Right lung (tissue), 2 donors: ENCODE measurements at regions not wholly inside any gene's neighbourhood (a gene's known extent, or its start where the extent isn't known, plus 50 kb on each side); places are given as distances from the start of the nearest gene placed in this dataset.

Experiments used
- DNase-seq, 2 donors: peaks; one replicate each; pipeline ENCODE4 v3.0.0-alpha.2; 2013

DNA sequence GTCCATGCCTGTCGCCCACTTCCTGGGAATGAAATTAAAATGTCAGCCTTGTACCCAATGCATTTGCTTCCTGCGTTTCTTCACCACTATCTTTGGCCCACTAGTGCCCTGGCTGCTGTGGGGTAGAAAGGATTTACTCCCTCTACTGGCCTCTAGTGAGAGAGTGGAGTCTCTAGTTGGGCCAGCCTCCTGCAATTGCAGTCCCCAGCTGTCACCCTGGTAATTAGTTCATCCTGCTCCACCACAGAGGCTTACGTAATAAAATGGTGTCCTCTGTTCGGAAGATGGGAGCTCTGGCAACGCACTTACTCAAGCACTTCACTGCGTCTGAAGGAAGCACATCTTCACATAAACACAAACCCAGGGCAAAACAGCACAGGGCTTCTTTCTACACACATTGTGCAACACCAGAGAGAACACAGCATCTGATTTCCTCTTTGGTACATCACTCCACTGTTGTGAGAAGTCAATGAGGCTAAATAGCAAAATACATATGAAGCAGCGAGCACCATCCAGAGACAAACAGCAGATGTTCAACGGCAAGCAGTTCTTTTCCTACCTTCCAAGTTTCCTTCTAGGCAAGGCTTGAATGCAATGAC is 274.6 kb downstream of the LRATD1 start:
- DNase-seq: no peak

DNA sequence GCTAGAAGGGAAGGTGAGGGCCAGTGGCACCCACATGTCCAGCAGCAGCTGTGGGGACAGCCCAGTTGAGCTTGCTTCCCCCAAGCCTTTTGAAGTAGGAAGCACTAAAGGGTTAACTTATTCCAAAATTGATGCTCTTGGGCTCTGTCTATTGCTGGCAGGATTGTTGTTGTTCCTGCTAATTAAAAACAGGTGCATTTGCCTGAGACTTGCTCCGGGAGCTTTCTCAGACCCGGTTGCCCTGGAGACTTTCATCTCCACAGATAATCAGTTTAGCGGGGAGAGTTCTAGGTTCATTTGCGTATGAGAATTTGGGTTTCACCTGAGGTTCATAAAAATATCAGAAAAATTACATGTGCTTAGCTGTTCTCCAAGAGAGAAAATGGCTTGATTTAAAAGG is 277.3 kb downstream of the LRATD1 start:
- DNase-seq: no peak

DNA sequence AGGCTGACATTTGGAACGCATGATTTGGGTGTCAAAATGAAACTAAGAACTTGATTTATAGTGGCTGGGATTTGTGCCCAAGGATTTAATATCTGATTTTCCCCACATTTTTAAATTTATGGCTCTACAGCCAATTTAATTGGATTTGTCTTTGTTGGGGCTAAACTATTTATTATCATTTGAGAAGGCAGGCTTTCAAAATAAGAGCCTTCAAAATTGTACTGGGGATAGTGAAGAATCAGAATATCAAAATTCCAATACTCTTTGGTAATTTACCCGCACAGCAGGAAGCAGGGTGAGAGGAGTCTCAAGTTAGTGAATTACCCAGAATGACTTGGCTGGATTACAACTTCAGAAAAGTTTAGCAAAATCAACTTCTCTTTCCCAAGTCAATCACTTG is 278.1 kb downstream of the LRATD1 start:
- DNase-seq: no peak

DNA sequence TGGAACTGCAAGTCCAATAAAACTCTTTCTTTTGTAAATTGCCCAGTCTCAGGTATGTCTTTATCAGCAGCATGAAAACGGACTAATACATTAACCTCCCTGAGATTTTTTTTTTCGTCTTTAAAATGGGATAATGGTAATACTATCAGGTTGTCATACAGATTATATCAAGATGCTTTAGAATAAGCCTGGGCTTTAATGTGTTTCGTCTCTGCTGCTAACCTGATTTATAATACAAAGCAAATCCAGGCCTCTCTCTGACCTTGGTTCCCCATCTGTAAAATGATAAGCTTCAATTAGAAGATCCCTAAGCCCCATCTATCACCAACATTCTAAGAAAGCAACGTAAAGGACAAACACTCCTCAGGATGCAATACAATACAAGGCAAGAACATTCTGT is 283.5 kb downstream of the LRATD1 start:
- no peak for DNase-seq

DNA sequence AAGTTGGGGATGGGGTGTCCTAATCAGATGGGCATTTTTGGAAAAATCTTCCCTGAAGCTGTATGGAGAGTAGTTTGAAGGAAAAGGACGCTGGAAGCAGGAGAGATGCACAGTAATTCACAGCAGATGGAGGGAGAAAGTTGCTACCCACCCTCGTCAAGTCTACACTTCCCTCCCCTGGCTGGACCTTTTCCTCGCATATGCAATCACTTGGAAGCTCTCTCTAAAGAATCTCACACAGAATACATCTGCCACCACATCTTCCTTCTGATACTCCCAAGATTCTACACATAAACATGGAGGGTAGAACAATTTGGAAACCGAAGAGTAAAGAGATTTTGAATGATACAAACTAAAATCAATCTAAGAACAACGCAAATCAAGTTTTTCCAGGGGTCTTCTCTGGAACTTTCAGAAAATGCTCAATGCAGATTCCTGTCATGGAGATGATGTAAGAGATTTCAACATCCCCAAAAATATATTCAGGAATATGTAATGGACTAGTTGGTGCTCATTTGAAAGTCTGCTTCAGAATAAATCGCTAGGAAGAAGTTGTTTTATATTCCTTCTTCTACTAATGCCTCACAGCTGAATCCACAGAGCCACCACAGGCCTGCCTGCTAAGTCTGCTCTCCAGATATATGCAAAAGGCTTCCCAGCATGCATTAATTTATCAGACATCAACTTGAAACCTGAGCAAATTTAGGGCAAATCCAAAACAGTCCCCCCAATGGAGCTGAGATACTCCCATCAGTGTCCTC is 291.5 kb downstream of the LRATD1 start:
- DNase-seq: no peak

DNA sequence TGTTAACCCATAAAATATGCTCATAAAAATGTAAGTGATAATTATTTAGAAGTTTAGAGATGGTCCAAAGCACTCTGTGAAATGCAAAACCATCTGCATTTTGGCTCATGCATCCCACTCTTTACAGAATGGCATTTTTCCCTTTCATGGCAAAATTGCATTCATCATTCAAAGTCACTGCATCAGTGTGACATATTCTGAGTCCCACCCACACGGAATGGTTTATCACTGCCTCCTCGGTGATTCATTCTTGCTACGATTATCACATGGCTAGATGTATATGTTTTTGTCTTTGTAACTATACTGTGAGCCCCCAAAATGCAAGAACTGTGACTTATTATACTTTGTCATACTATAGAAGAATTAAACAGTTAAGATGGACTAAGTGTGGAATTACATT is 293.0 kb downstream of the LRATD1 start:
- no peak for DNase-seq

DNA sequence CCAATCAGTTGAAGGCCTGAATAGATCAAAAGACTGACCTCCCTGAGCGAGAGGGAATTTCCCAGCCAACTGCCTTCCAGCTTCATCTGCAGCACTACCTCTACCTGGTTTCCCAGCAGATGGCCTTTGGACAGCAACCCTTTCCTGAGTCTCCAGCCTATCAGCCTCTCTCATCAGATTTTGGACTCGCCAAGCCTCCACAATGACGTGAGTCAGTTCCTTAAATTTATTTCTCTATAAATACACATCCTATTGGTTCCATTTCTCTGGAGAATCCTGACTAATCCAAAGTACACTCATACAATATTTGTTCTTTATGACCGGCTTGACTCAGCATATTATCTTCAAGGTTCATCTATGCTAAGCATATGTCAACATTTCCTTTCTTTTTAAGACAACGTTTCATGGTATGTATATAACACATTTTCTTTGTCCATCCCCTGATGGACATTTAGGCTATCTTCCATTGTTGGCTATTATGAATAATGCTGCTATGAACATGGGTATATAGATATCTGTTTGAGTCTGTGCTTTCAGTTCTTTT is 294.6 kb downstream of the LRATD1 start:
- no peak for DNase-seq

DNA sequence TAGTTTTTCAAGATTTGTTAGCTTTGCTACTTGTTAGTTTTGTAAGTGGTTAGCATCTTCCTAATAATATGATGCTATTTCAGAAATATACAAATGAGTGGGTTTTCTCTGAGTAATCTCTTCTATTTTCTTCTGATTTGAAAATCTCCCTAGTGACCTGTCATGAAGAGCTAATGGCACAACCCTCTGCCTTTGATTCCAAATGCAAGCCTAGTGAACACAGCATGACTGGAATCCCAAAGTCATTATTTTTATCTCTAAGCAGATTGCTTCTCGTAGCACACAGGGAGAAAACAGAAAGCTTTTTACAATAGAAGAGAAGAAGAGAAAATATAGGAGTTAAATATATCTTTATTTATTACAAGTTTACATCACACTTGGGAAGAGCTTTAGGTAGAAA is 295.5 kb downstream of the LRATD1 start:
- no peak for DNase-seq

DNA sequence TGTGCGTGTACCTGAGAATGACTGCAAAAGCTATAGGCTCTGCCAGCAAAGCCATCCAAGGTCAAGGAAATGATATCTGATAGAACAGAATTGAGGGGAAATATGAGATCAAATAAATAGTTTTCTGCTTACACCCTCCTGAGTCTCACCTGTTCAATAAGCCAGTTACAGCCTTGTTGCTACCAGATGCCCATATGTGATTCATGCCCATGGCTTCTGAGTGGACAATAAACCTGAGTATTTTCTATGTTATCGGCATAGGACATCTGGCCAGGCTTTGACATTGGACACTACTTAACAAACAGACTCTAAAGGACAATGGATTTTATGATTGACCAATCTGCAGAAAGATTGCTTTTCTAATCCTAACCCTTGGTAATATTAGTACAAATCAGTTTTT is 297.9 kb downstream of the LRATD1 start:
- no peak for DNase-seq

DNA sequence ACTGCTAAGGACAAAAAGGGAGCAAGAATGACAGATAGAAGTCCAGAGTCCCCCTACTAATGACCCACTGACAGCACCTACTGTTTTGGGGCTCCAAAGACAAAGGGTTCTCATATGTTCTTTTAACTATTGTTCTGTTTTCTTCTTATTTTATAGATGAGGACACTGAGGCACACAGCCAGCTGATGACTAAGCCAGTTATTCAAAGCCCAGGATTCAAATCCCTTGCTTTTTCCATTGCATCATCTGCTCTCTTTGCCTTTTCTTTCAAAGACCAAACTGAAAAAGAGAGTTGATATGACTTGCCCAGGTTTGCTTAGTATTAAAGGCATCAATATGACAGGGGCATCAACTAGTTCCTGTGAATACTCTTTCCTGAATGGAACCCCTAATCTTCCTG is 299.8 kb downstream of the LRATD1 start:
- DNase-seq: no peak

DNA sequence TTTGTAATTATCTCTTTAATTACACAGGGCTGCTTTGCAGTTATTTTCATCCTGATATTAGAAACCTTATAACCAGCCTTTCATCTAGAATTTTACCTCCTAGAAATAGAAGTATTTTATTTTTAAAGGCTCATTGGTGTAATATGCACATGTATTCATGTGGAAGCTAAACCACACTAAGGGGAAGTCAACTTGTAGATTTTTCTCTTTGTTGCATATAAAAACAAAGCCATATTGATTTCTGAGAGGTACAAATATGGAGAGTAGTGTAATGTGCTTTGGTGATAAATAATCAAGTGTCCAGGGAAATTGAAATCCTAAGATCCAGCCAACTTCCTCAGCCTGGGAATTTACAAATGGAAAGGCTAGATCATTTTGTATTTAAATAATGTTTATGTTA is 301.2 kb downstream of the LRATD1 start:
- no peak for DNase-seq

DNA sequence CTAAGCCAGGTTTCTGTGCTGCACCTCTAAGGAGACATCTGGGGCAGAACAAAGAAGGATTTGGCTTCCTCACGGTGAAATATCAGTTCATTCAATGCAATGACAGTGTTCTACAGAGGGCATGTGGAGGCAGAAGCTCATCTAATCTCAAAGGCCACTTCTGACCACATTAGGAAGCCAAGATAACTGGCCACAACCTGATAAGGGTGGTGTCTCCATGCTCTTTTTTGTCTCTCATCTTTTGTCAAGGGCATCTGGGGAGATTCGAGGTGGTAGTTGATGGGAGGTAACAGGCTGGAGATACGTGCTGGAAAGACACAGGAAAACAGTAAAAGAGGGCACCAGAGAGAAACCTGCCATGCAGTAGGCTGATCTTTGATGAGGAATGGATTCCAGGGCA is 303.9 kb downstream of the LRATD1 start:
- no peak for DNase-seq

DNA sequence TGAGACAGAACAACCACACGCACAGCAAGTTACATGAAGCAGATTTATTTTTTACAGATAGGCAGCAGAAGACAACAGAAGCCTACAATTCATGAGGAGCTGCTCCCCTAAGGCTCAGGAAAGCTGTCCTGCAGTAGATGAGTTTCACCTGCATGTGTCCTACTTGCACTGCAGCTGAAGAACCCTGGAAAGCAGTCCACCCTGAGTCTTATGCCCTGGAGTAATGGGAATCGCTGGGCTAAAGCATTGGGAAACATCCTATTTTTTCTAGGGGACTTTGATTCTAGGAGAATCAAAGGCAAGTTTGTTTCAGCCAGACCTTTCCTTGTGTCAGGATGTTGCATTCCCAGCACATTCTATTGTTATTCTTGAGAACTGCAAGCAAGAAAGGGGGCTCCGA is 304.8 kb downstream of the LRATD1 start:
- no peak for DNase-seq

DNA sequence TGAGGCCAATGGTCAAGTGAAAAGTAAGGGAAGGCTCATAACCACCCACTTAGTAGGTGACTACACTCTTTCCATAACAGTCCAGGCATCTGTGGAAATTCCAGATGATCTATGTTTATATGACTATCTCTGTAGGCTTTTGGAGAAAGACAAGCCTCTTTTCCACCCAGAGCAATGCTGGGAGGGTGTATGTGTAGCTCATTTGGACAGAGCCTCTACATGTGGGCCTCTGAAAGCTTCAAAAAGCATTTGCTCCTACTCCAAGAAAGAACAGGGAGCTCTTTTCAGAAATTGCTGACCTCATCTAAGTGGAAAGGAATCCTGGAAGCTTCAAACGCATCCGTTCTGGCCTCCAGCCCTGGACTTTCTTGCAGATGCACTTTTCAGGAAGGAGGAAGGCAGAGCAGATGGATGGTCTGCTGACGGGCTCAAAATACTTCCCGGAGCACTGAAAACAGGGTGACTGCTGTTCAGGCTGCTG is 308.7 kb downstream of the LRATD1 start:
- DNase-seq: peak; percentile 21 to 37

DNA sequence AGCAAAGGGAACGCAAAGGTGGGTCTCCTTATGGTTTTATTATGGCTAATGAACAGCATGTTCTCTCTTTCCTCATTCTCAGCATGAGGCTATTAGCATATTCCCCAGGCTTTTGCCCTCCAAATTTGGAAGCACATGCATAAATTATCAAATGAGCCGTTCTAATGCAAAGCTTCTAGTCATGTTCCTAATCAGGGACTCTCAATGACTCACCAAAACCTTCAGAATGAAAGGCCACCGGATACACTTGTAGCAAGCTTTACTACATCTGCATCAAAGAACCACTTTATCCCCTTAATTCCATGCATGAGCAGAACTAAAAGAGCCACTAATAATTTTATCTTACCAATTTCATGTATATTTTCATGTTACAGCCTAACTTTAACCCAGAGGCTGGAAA is 310.5 kb downstream of the LRATD1 start:
- no peak for DNase-seq

DNA sequence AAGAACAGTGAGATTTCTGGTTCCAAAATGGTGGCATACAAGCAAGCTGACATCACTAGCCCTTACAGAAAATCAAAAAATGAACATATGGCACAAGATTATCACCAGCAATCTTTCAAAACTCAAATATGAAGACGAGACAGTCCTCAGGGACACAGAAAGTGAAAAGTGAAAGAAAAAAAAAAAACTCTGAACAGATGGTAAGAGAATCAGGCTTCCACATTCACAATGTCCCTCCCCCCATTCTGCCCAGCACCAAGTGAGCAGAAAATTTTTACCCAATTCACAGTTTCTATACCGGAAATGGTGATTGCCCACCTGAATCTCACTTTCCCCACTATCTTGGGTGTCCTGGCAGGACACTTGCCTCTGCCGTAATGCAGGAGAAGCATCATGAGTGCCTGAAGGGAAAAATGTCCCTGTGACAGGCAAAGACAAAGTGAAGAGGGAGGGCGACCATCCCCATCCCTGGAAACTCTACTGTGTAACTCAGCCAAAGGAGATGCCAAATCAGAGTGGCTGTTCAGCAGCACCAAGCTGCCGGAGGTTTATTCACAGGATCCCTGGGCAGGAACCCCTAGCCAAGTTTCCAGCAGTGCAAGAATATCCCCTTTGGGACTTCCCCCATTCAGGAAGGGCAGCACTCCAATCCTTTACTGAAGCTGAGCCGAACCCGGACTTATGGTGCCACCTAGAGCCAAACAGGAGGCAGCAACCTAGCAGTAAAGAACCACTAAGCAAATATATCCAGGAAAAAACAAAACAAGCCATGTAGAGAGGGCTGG is 312.2 kb downstream of the LRATD1 start:
- DNase-seq: no peak

DNA sequence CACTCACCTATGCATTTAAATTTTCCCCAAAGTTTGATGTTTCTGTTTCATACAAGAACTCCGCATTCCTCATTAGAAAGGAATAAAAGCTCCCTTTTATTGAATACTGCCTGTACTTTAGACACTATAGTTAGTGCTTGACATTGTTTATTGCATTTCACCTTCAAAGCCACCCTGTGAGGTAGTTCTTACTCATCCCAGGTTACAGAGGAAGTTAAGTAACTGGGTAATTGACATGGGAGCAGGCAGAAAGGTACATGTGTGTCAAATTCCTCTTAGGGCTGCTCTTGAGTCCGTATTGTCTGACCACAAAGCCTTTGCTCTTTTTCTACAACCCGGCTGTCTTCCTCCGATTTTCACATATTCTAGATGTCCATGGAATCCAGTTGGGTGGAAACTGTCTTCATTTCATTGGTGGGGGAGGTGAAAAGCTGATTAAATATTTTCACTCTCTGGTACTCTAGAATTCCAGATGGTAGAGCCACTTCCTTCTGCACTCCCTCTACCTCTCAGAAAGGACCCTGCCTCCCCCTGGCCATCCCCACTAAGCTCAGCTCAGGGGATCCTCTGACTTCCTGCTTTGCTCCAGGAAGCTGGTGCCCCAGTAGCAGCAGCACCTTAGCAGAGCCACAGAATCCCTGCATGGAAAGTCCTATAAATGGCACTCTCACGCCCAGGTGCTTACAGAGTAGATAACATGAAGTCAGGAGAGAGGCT is 319.2 kb downstream of the LRATD1 start:
- DNase-seq: no peak

DNA sequence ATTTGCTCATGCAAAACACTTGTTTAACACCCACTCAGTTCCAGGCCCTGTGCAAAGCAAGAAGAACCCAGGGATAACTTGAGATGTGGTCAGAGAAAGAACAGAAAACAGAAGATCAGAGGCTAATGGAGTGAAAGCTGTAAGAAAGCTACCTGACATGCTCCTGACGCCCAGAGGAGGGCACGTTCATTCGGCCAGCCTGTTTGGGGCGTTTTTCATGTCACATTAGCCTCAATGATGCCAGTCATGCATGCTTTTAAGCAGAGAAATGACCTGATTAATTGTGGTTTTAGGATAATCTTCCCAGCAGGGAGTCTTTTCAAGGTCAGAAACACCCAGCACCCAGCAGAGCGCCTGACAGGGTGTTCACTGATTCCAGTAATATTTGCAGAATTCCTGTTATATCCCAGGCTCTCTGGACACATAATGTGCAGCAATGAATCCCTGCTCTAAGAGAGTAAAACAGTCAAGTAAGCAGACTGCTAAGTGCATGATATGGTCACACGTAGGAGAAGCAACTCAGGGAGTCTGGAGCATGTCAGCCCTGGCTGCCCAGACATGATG is 320.0 kb downstream of the LRATD1 start:
- no peak for DNase-seq

DNA sequence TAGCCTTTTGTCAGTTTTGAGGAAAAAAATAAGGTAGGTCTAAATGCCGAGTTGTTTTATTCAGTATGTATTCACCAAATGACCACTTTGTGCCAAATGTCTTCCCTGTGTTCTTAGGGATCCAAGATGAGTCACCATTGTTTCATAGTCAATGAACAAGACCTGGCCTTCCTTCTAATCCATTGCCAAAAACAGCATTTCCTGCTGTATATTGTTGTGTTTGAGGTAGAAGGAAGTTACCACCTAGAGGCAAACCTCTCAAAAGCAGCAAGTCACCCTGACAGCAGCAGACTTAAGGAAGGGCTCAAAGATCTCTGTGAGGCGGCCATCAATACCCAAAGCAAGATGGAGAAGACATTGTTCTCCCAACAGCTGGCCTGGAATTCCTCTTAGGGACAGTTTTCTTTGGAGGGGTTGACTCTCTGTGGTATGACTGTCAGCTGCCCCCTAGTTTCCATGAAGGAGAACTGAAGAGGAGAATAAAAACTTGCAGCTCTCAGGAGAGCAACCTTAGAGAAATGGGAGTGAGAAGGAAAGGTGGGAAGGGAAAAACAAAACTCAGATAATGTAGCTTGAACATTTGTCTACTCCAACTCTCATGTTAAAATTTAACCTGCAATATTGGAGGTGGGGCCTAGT is 328.3 kb downstream of the LRATD1 start:
- no peak for DNase-seq

DNA sequence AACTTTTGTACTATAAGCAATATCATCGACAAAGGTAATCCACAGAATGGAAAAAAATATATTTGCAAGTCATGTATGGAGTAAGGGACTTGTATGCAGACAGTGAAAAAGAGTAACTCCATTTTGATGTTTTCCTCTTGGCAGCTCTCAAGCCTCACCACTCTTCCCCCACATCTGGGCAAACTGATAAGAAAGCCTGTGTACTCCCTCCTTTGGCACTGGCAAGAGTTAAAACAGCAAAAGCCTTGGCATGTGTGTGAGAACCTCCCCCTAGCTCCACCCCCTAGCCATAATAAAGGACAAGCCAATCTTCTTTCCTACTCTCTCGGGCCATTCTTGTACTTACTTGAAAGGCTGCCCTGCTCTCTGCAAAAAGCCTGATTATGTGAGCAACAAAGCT is 335.2 kb downstream of the LRATD1 start:
- DNase-seq: no peak

DNA sequence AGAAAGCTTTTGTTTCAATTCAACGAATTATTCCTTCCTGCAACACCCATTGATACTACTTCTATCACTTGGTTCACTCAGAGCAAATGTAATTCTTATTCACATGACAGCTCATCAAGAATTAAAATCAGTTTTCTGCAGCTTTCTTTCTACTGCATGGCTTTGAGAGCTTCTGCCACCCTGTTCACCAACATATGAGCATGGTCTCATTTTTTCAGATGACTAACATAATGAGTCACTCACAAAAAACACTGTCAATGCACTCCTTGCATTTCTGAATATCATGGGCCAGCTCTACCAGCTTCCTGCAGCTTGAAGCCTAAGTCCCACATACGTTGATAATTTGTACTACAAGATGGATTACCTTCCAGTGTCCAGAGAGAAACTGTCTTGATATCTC is 342.9 kb downstream of the LRATD1 start:
- DNase-seq: no peak
